Upper lobe of left lung (tissue), 6 donors: ENCODE measurements at regions not wholly inside any gene's neighbourhood (a gene's known extent, or its start where the extent isn't known, plus 50 kb on each side); places are given as distances from the start of the nearest gene placed in this dataset.

ENCODE experiments used
- ATAC-seq, 2 donors: fragments of 200-7000 bp; cut with Tn5 transposase; one replicate each; pipeline ENCODE4 v1.9.1; 2022; ENCODE audit warnings: mild to moderate bottlenecking in 2 of 2, moderate library complexity in 2 of 2; ENCODE audit not compliant: low FRiP score in 2 of 2
- DNase-seq, 2 donors: peaks; one replicate each; pipeline ENCODE4 v3.0.0-alpha.2; 2019 to 2020
- H3K27ac ChIP-seq, 4 donors: fragments of 200-600 bp; sonication (generic); one replicate each; pipeline ENCODE4 v1.5.1; 2016 to 2019
- H3K27me3 ChIP-seq, 4 donors: fragments of 200-600 bp; sonication (generic); one replicate each; pipeline ENCODE4 v1.5.1; 2017 to 2019
- H3K36me3 ChIP-seq, 4 donors: fragments of 200-600 bp; sonication (generic); one replicate each; pipeline ENCODE4 v1.5.1; 2016 to 2019
- H3K4me1 ChIP-seq, 4 donors: fragments of 200-600 bp; sonication (generic); one replicate each; pipeline ENCODE4 v1.5.1; 2018 to 2019
- H3K4me3 ChIP-seq, 4 donors: fragments of 200-600 bp; sonication (generic); one replicate each; pipeline ENCODE4 v1.5.1; 2017 to 2019; ENCODE audit warnings: mild to moderate bottlenecking in 2 of 4, moderate library complexity in 1 of 4
- H3K9me3 ChIP-seq, 4 donors: fragments of 200-600 bp; sonication (generic); one replicate each; pipeline ENCODE4 v1.5.1; 2018 to 2019
- EP300 ChIP-seq, 4 donors: sonication (generic); formaldehyde crosslinking; IDR thresholded peaks; one replicate each; pipeline ENCODE4 v1.5.1; 2017; ENCODE audit warnings: antibody characterized with exemption in 4 of 4, control low read depth in 2 of 4
- POLR2A ChIP-seq, 4 donors: fragments of 450-650 bp; IDR thresholded peaks; one replicate each; pipeline ENCODE4 v1.5.1; 2016 to 2017; ENCODE audit warnings: antibody characterized with exemption in 4 of 4, mild to moderate bottlenecking in 2 of 4
- POLR2AphosphoS5 ChIP-seq, 2 donors: sonication (generic); formaldehyde crosslinking; IDR thresholded peaks; one replicate each; pipeline ENCODE4 v1.5.1; 2017; ENCODE audit warnings: antibody characterized with exemption in 2 of 2
- WGBS, 2 donors: methylation state at CpG; one replicate each; pipeline ENCODE4 v1.1.5; 2017 to 2018; 5-methylcytosine and 5-hydroxymethylcytosine counted together
- TF ChIP-seq, protein P1 (sequence below), 6 experiments: fragments of 450-650 bp in 4 of 6; fragments of 200-600 bp in 2 of 6; sonication (generic) in 2 of 6; IDR thresholded peaks; one replicate each; pipeline ENCODE4 v1.5.1; 2016 to 2019; ENCODE audit warnings: antibody characterized with exemption in 6 of 6
- donor health status: DM: no; HTN: no; CAD: no; lungs with moderate emphysema.
- donor health status: DM: no; HTN: yes; CAD: no; lungs with severe emphysema.

DNA sequence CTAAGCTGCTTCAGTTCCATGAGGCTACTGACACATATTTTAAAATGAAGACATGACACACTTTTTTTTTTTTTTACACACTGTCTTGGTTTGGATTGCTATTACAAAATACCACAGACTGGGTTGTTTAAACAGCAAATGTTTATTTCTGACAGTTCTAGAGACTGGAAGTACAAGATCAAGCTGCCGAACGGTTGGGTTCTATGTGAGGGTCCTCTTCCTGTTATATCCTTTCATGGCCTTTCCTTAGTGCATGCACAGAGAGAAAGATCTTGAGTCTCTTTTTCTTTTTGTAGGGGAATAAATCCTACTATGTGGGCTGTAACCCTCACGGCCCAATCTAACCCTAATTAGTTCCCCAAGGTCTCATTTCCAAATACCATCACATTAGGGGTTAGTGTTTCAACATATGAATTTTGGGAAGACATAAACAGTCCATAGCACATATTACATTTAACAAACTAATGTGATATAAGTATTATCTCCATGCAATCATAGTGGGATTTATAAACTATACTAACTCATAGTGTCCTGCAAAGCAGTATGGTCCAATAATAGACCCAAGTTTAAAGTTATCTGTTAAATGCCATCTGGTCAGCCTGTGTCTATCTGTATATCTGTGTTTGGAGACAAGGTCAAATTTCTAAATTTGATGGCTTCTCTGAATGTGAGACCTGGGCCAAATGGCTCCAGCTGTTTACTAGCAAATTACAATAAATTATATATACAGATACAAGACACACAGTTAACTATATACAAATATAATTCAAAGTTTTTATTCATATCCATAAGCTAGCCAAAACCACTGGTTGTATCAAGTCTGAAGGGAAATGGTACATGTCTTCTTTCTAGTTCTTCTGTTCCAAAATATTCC, 90.3 kb upstream of the NREP start:
- H3K4me1 ChIP-seq, result no peaks in the 10 kb centered on the region
- no peak overlapping the region for H3K27ac ChIP-seq
- H3K4me3 ChIP-seq, result no peak overlapping the region
- H3K36me3 ChIP-seq, result no peaks in the 10 kb centered on the region
- no peaks in the 10 kb centered on the region for H3K9me3 ChIP-seq
- DNase-seq, result no peak
- no peak for ATAC-seq
- no peak for TF ChIP-seq EP300 (IDR thresholded peaks at IDR 0.05)
- no peak for TF ChIP-seq POLR2A (IDR thresholded peaks at IDR 0.05)
- no peak for TF ChIP-seq POLR2AphosphoS5 (IDR thresholded peaks at IDR 0.05)
- TF ChIP-seq, protein P1, sequence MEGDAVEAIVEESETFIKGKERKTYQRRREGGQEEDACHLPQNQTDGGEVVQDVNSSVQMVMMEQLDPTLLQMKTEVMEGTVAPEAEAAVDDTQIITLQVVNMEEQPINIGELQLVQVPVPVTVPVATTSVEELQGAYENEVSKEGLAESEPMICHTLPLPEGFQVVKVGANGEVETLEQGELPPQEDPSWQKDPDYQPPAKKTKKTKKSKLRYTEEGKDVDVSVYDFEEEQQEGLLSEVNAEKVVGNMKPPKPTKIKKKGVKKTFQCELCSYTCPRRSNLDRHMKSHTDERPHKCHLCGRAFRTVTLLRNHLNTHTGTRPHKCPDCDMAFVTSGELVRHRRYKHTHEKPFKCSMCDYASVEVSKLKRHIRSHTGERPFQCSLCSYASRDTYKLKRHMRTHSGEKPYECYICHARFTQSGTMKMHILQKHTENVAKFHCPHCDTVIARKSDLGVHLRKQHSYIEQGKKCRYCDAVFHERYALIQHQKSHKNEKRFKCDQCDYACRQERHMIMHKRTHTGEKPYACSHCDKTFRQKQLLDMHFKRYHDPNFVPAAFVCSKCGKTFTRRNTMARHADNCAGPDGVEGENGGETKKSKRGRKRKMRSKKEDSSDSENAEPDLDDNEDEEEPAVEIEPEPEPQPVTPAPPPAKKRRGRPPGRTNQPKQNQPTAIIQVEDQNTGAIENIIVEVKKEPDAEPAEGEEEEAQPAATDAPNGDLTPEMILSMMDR (IDR thresholded peaks at IDR 0.05), result no peak
- 79 to 84% methylated on average over 3 of the region's 3 CpGs for WGBS, 2 donors
- no peaks in the 10 kb centered on the region for H3K27me3 ChIP-seq

DNA sequence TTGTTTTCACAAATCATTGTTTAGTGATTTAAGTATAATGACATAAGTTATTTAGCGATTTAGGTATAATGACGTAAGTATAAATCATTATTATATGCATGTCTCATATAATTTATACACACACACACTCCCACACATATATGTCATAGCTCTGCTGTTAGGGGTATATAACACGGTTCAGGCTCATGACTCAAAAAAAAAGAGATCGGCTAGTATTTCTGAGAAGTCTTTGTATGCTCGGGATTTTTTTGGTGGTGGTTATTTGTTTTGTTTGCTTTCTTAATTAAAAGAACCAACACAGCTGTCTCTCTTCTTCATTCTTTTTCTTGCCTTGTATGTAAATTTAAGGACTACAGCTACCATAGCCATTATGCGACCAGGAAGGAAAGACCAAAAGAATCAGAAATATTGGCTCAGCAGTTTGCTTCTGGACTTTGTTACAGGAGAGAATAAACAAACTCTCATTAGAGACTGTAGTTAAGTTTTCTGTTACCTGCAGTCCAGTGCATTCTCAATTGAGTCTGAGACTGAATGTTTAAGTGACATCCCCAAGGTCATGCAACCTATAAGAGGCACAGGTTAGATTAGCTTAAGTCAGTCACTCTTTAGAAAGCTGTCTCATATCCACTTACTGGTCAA, 83.2 kb upstream of the NREP start:
- no peaks in the 10 kb centered on the region for H3K27me3 ChIP-seq
- no peak overlapping the region for H3K27ac ChIP-seq
- no peaks in the 10 kb centered on the region for H3K9me3 ChIP-seq
- no peak for ATAC-seq
- no peak overlapping the region for H3K4me3 ChIP-seq
- no peak for TF ChIP-seq POLR2A (IDR thresholded peaks at IDR 0.05)
- TF ChIP-seq, protein P1 (IDR thresholded peaks at IDR 0.05), result no peak
- no peak for TF ChIP-seq POLR2AphosphoS5 (IDR thresholded peaks at IDR 0.05)
- TF ChIP-seq EP300 (IDR thresholded peaks at IDR 0.05), result no peak
- peaks cover 0 to 1% (median 0%) of the 10 kb centered on the region in 4 donors for H3K4me1 ChIP-seq
- H3K36me3 ChIP-seq, result no peaks in the 10 kb centered on the region
- WGBS, 2 donors, result 84 to 88% methylated on average over 6 of the region's 6 CpGs
- DNase-seq, result no peak

DNA sequence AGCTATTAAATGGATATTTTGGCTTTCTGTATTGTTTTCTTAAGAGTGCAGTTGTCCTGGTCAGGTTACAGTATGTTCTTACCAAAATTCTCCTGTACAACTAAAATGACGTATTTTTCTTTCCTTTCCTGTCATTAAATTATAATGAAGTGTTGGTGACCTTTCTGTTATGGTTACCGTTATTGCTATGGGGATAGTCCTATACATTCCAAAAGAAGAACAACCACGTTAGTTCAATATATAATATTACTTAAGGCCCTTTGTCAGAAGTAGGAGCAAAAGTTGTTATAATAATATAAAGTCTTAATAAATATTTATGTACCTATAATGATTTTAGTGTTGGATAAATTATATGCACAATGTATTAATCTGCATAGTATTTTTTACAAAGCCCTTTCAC, 82.4 kb upstream of the NREP start:
- H3K9me3 ChIP-seq, result no peaks in the 10 kb centered on the region
- H3K4me3 ChIP-seq, result no peak overlapping the region
- H3K27ac ChIP-seq, result no peak overlapping the region
- 85 to 92% methylated on average over 3 of the region's 3 CpGs for WGBS, 2 donors
- DNase-seq, result no peak
- no peaks in the 10 kb centered on the region for H3K27me3 ChIP-seq
- no peaks in the 10 kb centered on the region for H3K36me3 ChIP-seq
- peaks cover 0 to 7% (median 0%) of the 10 kb centered on the region in 4 donors for H3K4me1 ChIP-seq
- no peak for TF ChIP-seq POLR2A (IDR thresholded peaks at IDR 0.05)
- TF ChIP-seq EP300 (IDR thresholded peaks at IDR 0.05), result no peak
- TF ChIP-seq, protein P1 (IDR thresholded peaks at IDR 0.05), result no peak
- TF ChIP-seq POLR2AphosphoS5 (IDR thresholded peaks at IDR 0.05), result no peak
- no peak for ATAC-seq

DNA sequence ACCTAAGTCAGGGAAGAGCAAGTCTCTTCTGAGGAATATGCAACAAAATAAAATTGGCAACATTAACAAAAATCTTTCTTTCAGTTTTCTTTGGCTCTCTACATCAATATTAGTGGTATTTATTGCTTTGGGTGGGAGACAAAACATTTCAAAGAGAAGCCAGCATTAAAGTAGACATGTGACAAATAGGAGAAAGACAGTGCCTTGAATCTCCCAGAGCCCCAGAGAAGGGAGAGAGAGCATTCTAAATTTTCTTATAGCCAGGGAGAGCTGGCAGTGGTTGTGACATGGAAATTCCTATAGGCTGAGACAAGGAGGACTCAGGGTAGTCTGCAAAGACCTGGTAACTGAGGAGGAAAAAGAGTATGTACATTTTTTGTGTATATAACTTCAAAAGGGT, 79.4 kb upstream of the NREP start:
- ATAC-seq (no peak), DNase-seq (no peak)
- Histone ChIP-seq H3K4me1 (peaks cover 0 to 7% (median 0%) of the 10 kb centered on the region in 4 donors), H3K27ac (no peak overlapping the region), H3K9me3 (no peaks in the 10 kb centered on the region), H3K36me3 (no peaks in the 10 kb centered on the region), H3K4me3 (no peak overlapping the region), H3K27me3 (no peaks in the 10 kb centered on the region)
- TF ChIP-seq POLR2A (IDR thresholded peaks at IDR 0.05) (no peak), EP300 (IDR thresholded peaks at IDR 0.05) (no peak), POLR2AphosphoS5 (IDR thresholded peaks at IDR 0.05) (no peak)
- TF ChIP-seq, protein P1 (IDR thresholded peaks at IDR 0.05), result no peak
